GM12892 (cell line): ENCODE measurements at regions not wholly inside any gene's neighbourhood (a gene's known extent, or its start where the extent isn't known, plus 50 kb on each side); places are given as distances from the start of the nearest gene placed in this dataset.

Experiments used
- POLR2AphosphoS5 ChIP-seq: IDR thresholded peaks from 2 replicates; pipeline ENCODE4 v1.6.1; 2011; ENCODE audit warnings: low read depth, low read length, control low read depth
- TAF1 ChIP-seq: IDR thresholded peaks from 2 replicates; pipeline ENCODE4 v1.6.1; 2011; ENCODE audit warnings: low read depth, mild to moderate bottlenecking, control low read depth, low read length, borderline replicate concordance

GRCh38 chr5:143511736-143512135, 108.2 kb upstream of the NR3C1 start:
- TF ChIP-seq POLR2AphosphoS5 (no peak), TAF1 (no peak)
